Mesenchymal stem cell (in vitro differentiated cells and primary cell): ENCODE measurements at regions not wholly inside any gene's neighbourhood (a gene's known extent, or its start where the extent isn't known, plus 50 kb on each side); places are given as distances from the start of the nearest gene placed in this dataset.

ENCODE experiments used
- DNase-seq: peaks from one replicate; pipeline ENCODE4 v3.0.0-alpha.2; 2013
- H2AFZ ChIP-seq: one replicate; pipeline ENCODE4 v1.6.1; 2013; ENCODE audit warnings: low read depth, mild to moderate bottlenecking, control low read depth, inconsistent platforms, low read length, moderate library complexity
- H2AK5ac ChIP-seq: 2 replicates; pipeline ENCODE4 v1.6.1; 2013; ENCODE audit warnings: low read length, moderate library complexity, mild to moderate bottlenecking, inconsistent platforms; ENCODE audit not compliant: severe bottlenecking
- H2BK120ac ChIP-seq: one replicate; pipeline ENCODE4 v1.6.1; 2013; ENCODE audit warnings: low read depth, mild to moderate bottlenecking, inconsistent platforms, low read length, moderate library complexity
- H2BK12ac ChIP-seq, 2 experiments: one replicate each; pipeline ENCODE4 v1.6.1; 2013; ENCODE audit warnings: inconsistent platforms in 2 of 2, low read length in 2 of 2, mild to moderate bottlenecking in 2 of 2, moderate library complexity in 2 of 2, control low read depth in 1 of 2
- H2BK15ac ChIP-seq: one replicate; pipeline ENCODE4 v1.6.1; 2013; ENCODE audit warnings: mild to moderate bottlenecking, low read depth, inconsistent platforms; ENCODE audit not compliant: poor library complexity, severe bottlenecking
- H2BK5ac ChIP-seq: 2 replicates; pipeline ENCODE4 v1.6.1; 2013; ENCODE audit warnings: low read depth, mild to moderate bottlenecking, low read length, control low read depth, inconsistent platforms; ENCODE audit not compliant: poor library complexity, severe bottlenecking
- H3K14ac ChIP-seq, 2 experiments: one replicate each; pipeline ENCODE4 v1.6.1; 2013; ENCODE audit warnings: inconsistent platforms in 2 of 2, low read length in 2 of 2, control low read depth in 1 of 2, mild to moderate bottlenecking in 1 of 2, moderate library complexity in 1 of 2
- H3K18ac ChIP-seq, 2 experiments: one replicate each; pipeline ENCODE4 v1.6.1; 2013; ENCODE audit warnings: inconsistent platforms in 2 of 2, low read length in 2 of 2, control low read depth in 1 of 2, low read depth in 1 of 2, mild to moderate bottlenecking in 1 of 2
- H3K23ac ChIP-seq, 2 experiments: one replicate each; pipeline ENCODE4 v1.6.1; 2013; ENCODE audit warnings: inconsistent platforms in 2 of 2, low read length in 2 of 2, mild to moderate bottlenecking in 2 of 2, moderate library complexity in 2 of 2, control low read depth in 1 of 2
- H3K27ac ChIP-seq: 2 replicates; pipeline ENCODE4 v1.5.1; 2013; ENCODE audit warnings: mild to moderate bottlenecking, moderate library complexity, low read length, control low read depth, inconsistent platforms; ENCODE audit not compliant: poor library complexity, severe bottlenecking
- H3K27me3 ChIP-seq, 2 experiments: 2 replicates each; pipeline versions ENCODE4 v1.6.1 to v1.7.0; 2013; ENCODE audit warnings: low read length in 2 of 2, mild to moderate bottlenecking in 2 of 2, moderate library complexity in 2 of 2, control low read depth in 1 of 2, inconsistent platforms in 1 of 2; ENCODE audit not compliant: control insufficient read depth in 1 of 2, insufficient read depth in 1 of 2
- H3K36me3 ChIP-seq, 2 experiments: 2 replicates each; pipeline versions ENCODE4 v1.6.1 to v1.7.0; 2013; ENCODE audit warnings: low read length in 2 of 2, control low read depth in 1 of 2, inconsistent platforms in 1 of 2, low read depth in 1 of 2, mild to moderate bottlenecking in 1 of 2; ENCODE audit not compliant: insufficient read depth in 2 of 2, control insufficient read depth in 1 of 2
- H3K4ac ChIP-seq, 2 experiments: one replicate each; pipeline ENCODE4 v1.6.1; 2013; ENCODE audit warnings: inconsistent platforms in 2 of 2, low read length in 2 of 2, mild to moderate bottlenecking in 2 of 2, moderate library complexity in 2 of 2, control low read depth in 1 of 2, low read depth in 1 of 2
- H3K4me1 ChIP-seq: 2 replicates; pipeline ENCODE4 v1.6.1; 2013; ENCODE audit warnings: low read depth, low read length, control low read depth; ENCODE audit not compliant: control insufficient read depth, insufficient read depth
- H3K4me2 ChIP-seq: 2 replicates; pipeline ENCODE4 v1.6.1; 2013; ENCODE audit warnings: low read length, mild to moderate bottlenecking, inconsistent platforms; ENCODE audit not compliant: poor library complexity, severe bottlenecking
- H3K4me3 ChIP-seq, 2 experiments: 2 replicates each; pipeline versions ENCODE4 v1.5.1 to v1.7.0; 2013; ENCODE audit warnings: low read length in 2 of 2, mild to moderate bottlenecking in 2 of 2, control low read depth in 1 of 2, low read depth in 1 of 2; ENCODE audit not compliant: insufficient read depth in 1 of 2
- H3K79me1 ChIP-seq: replicated peaks from 2 replicates; pipeline ENCODE4 v1.6.1; 2013; ENCODE audit warnings: mild to moderate bottlenecking, control low read depth, low read length, inconsistent platforms; ENCODE audit not compliant: poor library complexity, severe bottlenecking
- H3K9ac ChIP-seq: 2 replicates; pipeline ENCODE4 v1.7.0; 2013; ENCODE audit warnings: mild to moderate bottlenecking, low read length, moderate library complexity
- H3K9me3 ChIP-seq: 2 replicates; pipeline ENCODE4 v1.7.0; 2013; ENCODE audit warnings: mild to moderate bottlenecking, low read length; ENCODE audit not compliant: control insufficient read depth
- H4K8ac ChIP-seq: one replicate; pipeline ENCODE4 v1.6.1; 2013; ENCODE audit warnings: inconsistent platforms, mild to moderate bottlenecking, low read length, moderate library complexity
- H4K91ac ChIP-seq: one replicate; pipeline ENCODE4 v1.6.1; 2013; ENCODE audit warnings: mild to moderate bottlenecking, low read length, inconsistent platforms
- WGBS: methylation state at CpG from one replicate; pipeline ENCODE4 v1.1.7; 2013; ENCODE audit warnings: mixed read lengths; 5-methylcytosine and 5-hydroxymethylcytosine counted together

GRCh38 chr20:40361916-40362315, 327.1 kb downstream of the MAFB start:
- no peak overlapping the region for H2BK5ac ChIP-seq
- H3K9ac ChIP-seq: no peak overlapping the region
- 76% methylated on average over 1 of the region's 1 CpG for whole genome bisulfite sequencing
- no peak overlapping the region for H3K4me2 ChIP-seq
- H3K4me1 ChIP-seq: no peaks in the 10 kb centered on the region
- no peak for DNase-seq
- no peak overlapping the region for H4K8ac ChIP-seq
- H3K36me3 ChIP-seq: no peaks in the 10 kb centered on the region
- no peak overlapping the region for H2AK5ac ChIP-seq
- H4K91ac ChIP-seq: no peak overlapping the region
- no peak overlapping the region for H3K14ac ChIP-seq
- H3K23ac ChIP-seq: no peak overlapping the region
- no peak overlapping the region for H3K4me3 ChIP-seq
- no peak overlapping the region for H2BK12ac ChIP-seq
- no peak overlapping the region for H2BK15ac ChIP-seq
- no peak overlapping the region for H2BK120ac ChIP-seq
- no peak overlapping the region for H3K27ac ChIP-seq
- peaks cover 0 to 17% of the 10 kb centered on the region in 2 experiments for H3K27me3 ChIP-seq
- H3K4ac ChIP-seq: no peak overlapping the region
- H2AFZ ChIP-seq: no peak overlapping the region
- H3K18ac ChIP-seq: no peak overlapping the region
- H3K79me1 ChIP-seq: no peaks in the 10 kb centered on the region
- no peaks in the 10 kb centered on the region for H3K9me3 ChIP-seq

GRCh38 chr20:40359131-40359912, 329.7 kb downstream of the MAFB start:
- Histone ChIP-seq H4K91ac (no peak overlapping the region), H3K36me3 (no peaks in the 10 kb centered on the region)

DNA sequence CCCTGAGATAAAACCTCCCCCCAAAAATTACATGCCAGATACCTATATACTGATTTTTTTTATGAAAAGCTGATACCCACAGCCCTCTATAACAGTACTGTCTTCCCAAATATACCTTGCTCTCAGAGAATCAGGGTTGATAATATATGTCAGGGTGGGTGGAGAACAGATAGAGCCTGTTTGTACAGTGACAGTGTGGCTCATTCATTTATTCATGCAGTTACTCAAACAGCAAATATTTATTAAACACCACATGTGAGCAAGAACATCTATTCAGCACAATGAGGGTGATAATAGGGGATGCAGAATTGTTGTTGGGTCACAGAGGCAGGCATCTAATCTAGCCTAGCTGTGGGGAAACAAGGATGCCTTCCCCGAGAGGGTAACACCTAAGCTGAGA, 334.2 kb downstream of the MAFB start:
- Histone ChIP-seq H4K8ac (no peak overlapping the region), H3K4me2 (no peak overlapping the region), H2AK5ac (no peak overlapping the region), H2BK12ac (no peak overlapping the region), H3K9ac (no peak overlapping the region), H2AFZ (no peak overlapping the region), H3K4ac (no peak overlapping the region), H3K79me1 (no peaks in the 10 kb centered on the region), H3K23ac (no peak overlapping the region), H3K14ac (no peak overlapping the region), H3K9me3 (no peaks in the 10 kb centered on the region), H3K36me3 (no peaks in the 10 kb centered on the region), H2BK120ac (no peak overlapping the region), H4K91ac (no peak overlapping the region), H3K27me3 (peaks cover 0 to 5% of the 10 kb centered on the region in 2 experiments), H2BK15ac (no peak overlapping the region), H3K4me3 (no peak overlapping the region), H3K4me1 (no peaks in the 10 kb centered on the region), H3K27ac (no peak overlapping the region), H3K18ac (no peak overlapping the region), H2BK5ac (no peak overlapping the region)
- 78% methylated on average over 1 of the region's 1 CpG for WGBS
- DNase-seq: no peak

More at GRCh38 chr20:40359131-40359912, 329.7 kb downstream of the MAFB start:
- no peaks in the 10 kb centered on the region for H3K4me1 ChIP-seq
- H3K79me1 ChIP-seq: no peaks in the 10 kb centered on the region
- H3K9me3 ChIP-seq: no peaks in the 10 kb centered on the region
- no peak overlapping the region for H3K23ac ChIP-seq
- H3K14ac ChIP-seq: no peak overlapping the region
- no peak overlapping the region for H2BK5ac ChIP-seq
- H3K4me2 ChIP-seq: no peak overlapping the region
- H2BK120ac ChIP-seq: no peak overlapping the region
- H3K4ac ChIP-seq: no peak overlapping the region
- no peak overlapping the region for H3K27ac ChIP-seq
- H3K27me3 ChIP-seq: peaks cover 0 to 14% of the 10 kb centered on the region in 2 experiments
- WGBS: 40% methylated on average over 4 of the region's 5 CpGs
- no peak overlapping the region for H3K4me3 ChIP-seq
- no peak overlapping the region for H2AFZ ChIP-seq
- DNase-seq: peak; percentile 27
- H2BK12ac ChIP-seq: no peak overlapping the region
- H2BK15ac ChIP-seq: no peak overlapping the region
- no peak overlapping the region for H3K9ac ChIP-seq
- no peak overlapping the region for H4K8ac ChIP-seq
- no peak overlapping the region for H2AK5ac ChIP-seq
- H3K18ac ChIP-seq: no peak overlapping the region

DNA sequence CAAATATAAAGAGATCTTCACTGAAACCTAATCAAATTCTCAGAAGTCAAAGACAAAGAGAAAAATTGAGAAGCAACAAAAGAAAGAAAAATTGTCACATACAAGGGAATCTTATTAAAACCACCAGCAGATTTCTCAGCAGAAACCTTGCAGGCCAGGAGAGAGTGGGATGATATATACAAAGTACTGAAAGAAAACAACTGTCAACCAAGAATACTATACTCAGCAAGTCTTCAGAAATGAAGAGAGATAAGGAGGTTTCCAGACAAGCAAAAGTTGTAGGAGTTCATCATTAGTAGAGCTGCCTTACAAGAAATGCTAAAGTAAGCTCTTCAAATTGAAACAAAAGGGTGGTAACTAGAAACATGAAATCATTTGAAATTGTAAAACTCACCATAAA, 345.6 kb downstream of the MAFB start:
- H3K27me3 ChIP-seq: no peaks in the 10 kb centered on the region
- H2BK15ac ChIP-seq: no peak overlapping the region
- peaks cover 46% of the 10 kb centered on the region for H3K9me3 ChIP-seq
- H3K79me1 ChIP-seq: no peaks in the 10 kb centered on the region
- H3K18ac ChIP-seq: no peak overlapping the region
- no peak overlapping the region for H2BK120ac ChIP-seq
- no peak overlapping the region for H4K91ac ChIP-seq
- no peaks in the 10 kb centered on the region for H3K36me3 ChIP-seq
- no peak overlapping the region for H3K4me3 ChIP-seq
- H3K4me2 ChIP-seq: no peak overlapping the region
- no peak overlapping the region for H3K14ac ChIP-seq
- no peak overlapping the region for H4K8ac ChIP-seq
- no peak overlapping the region for H3K23ac ChIP-seq
- no peak overlapping the region for H3K27ac ChIP-seq
- no peaks in the 10 kb centered on the region for H3K4me1 ChIP-seq
- no peak overlapping the region for H3K4ac ChIP-seq
- H2BK12ac ChIP-seq: no peak overlapping the region
- no peak overlapping the region for H2AFZ ChIP-seq
- H2BK5ac ChIP-seq: no peak overlapping the region
- DNase-seq: no peak
- H3K9ac ChIP-seq: no peak overlapping the region
- H2AK5ac ChIP-seq: no peak overlapping the region
